ENCODE measurements at regions not wholly inside any gene's neighbourhood (a gene's known extent, or its start where the extent isn't known, plus 50 kb on each side); places are given as distances from the start of the nearest gene placed in this dataset.

- Mint-ChIP-seq H3K9me3 (ENCODE audit: unreplicated experiment) (no peaks in the 10 kb centered on the region), H3K27ac (ENCODE audit: unreplicated experiment) (no peak overlapping the region), H3K4me1 (ENCODE audit: low read depth, unreplicated experiment) (no peaks in the 10 kb centered on the region)
Observed at GRCh38 chr3:192082730-192083660, 622.0 kb downstream of the PYDC2 start.

More at GRCh38 chr3:192082730-192083660, 622.0 kb downstream of the PYDC2 start:
- Mint-ChIP-seq H3K36me3 (ENCODE audit: unreplicated experiment) (no peaks in the 10 kb centered on the region), H3K27me3 (ENCODE audit: unreplicated experiment) (no peaks in the 10 kb centered on the region), H3K4me3 (ENCODE audit: unreplicated experiment) (no peak overlapping the region)
- TF ChIP-seq CTCF (IDR thresholded peaks at IDR 0.05; ENCODE audit: partially characterized antibody, unreplicated experiment) = no peak
- no peak for DNase-seq
